Neural progenitor cell (in vitro differentiated cells): ENCODE measurements at regions not wholly inside any gene's neighbourhood (a gene's known extent, or its start where the extent isn't known, plus 50 kb on each side); places are given as distances from the start of the nearest gene placed in this dataset.
"Not testable (repeated sequence)": the region's sequence is repeated elsewhere in the genome, so short reads cannot be mapped to it uniquely, and the experiment has no call there.

Experiments
- DNase-seq: peaks from one replicate; pipeline ENCODE4 v3.0.0-alpha.2; 2016; ENCODE audit warnings: low spot score
- H2AFZ ChIP-seq: fragments of 200-600 bp; sonication (generic); replicated peaks from 2 replicates; pipeline ENCODE4 v1.6.1; 2016; ENCODE audit warnings: antibody characterized with exemption
- H3F3A ChIP-seq: fragments of 200-600 bp; sonication (generic); 2 replicates; pipeline ENCODE4 v1.6.1; 2016; ENCODE audit warnings: antibody characterized with exemption, low read depth
- H3K27ac ChIP-seq: fragments of 200-600 bp; sonication (generic); 2 replicates; pipeline ENCODE4 v1.5.1; 2016; ENCODE audit warnings: mild to moderate bottlenecking
- H3K27me3 ChIP-seq: fragments of 200-600 bp; sonication (generic); 2 replicates; pipeline ENCODE4 v1.6.1; 2016; ENCODE audit warnings: mild to moderate bottlenecking, moderate library complexity
- H3K36me3 ChIP-seq: fragments of 200-600 bp; sonication (generic); 2 replicates; pipeline ENCODE4 v1.5.1; 2016
- H3K4me1 ChIP-seq: fragments of 200-600 bp; sonication (generic); 2 replicates; pipeline ENCODE4 v1.6.1; 2016; ENCODE audit warnings: mixed run types
- H3K4me2 ChIP-seq: fragments of 200-600 bp; sonication (generic); 2 replicates; pipeline ENCODE4 v1.6.1; 2016
- H3K4me3 ChIP-seq: fragments of 200-600 bp; sonication (generic); 2 replicates; pipeline ENCODE4 v1.5.1; 2016
- H3K79me2 ChIP-seq: fragments of 200-600 bp; sonication (generic); 2 replicates; pipeline ENCODE4 v1.6.1; 2016; ENCODE audit warnings: low read depth
- H3K9ac ChIP-seq: fragments of 200-600 bp; sonication (generic); 2 replicates; pipeline ENCODE4 v1.6.1; 2016
- H3K9me3 ChIP-seq: fragments of 200-600 bp; sonication (generic); 2 replicates; pipeline ENCODE4 v1.5.1; 2016; ENCODE audit warnings: low read depth
- H4K20me1 ChIP-seq: fragments of 200-600 bp; sonication (generic); 2 replicates; pipeline ENCODE4 v1.6.1; 2016; ENCODE audit warnings: low read depth
- H3K27ac Mint-ChIP-seq: 3 replicates; pipeline ENCODE4 v1.8.0; 2021; ENCODE audit warnings: mixed read lengths
- H3K27me3 Mint-ChIP-seq: 2 replicates; pipeline ENCODE4 v1.8.0; 2022; ENCODE audit warnings: low read depth, mild to moderate bottlenecking, inconsistent platforms, moderate library complexity, mixed read lengths; ENCODE audit not compliant: insufficient read depth
- H3K36me3 Mint-ChIP-seq: 3 replicates; pipeline ENCODE4 v1.8.0; 2021; ENCODE audit warnings: mixed read lengths
- H3K4me1 Mint-ChIP-seq: 3 replicates; pipeline ENCODE4 v1.8.0; 2021; ENCODE audit warnings: mixed read lengths
- H3K4me3 Mint-ChIP-seq: 3 replicates; pipeline ENCODE4 v1.8.0; 2021; ENCODE audit warnings: mild to moderate bottlenecking, moderate library complexity, mixed read lengths
- H3K9me3 Mint-ChIP-seq: 3 replicates; pipeline ENCODE4 v1.8.0; 2020; ENCODE audit warnings: mixed read lengths
- CTCF ChIP-seq: fragments of 200-600 bp; sonication (generic); IDR thresholded peaks from 2 replicates; pipeline ENCODE4 v1.5.1; 2017; ENCODE audit warnings: antibody characterized with exemption, mild to moderate bottlenecking
- EZH2 ChIP-seq: fragments of 200-600 bp; sonication (generic); IDR thresholded peaks from 2 replicates; pipeline ENCODE4 v1.6.1; 2017; ENCODE audit warnings: antibody characterized with exemption, mild to moderate bottlenecking, moderate library complexity
- EZH2phosphoT487 ChIP-seq: fragments of 200-600 bp; sonication (generic); IDR thresholded peaks from 2 replicates; pipeline ENCODE4 v1.6.1; 2017; ENCODE audit warnings: antibody characterized with exemption

GRCh38 chr16:60771138-60771537 lies 1265.1 kb downstream of the CDH8 start:
- H2AFZ ChIP-seq, result no peak overlapping the region
- Mint-ChIP-seq H3K4me3 (no peak overlapping the region), H3K27me3 (no peaks in the 10 kb centered on the region), H3K27ac (no peak overlapping the region), H3K9me3 (peaks cover 11% of the 10 kb centered on the region), H3K36me3 (peaks cover 3% of the 10 kb centered on the region), H3K4me1 (no peaks in the 10 kb centered on the region)
- H3K9ac ChIP-seq, result no peak overlapping the region
- no peak overlapping the region for H3K4me3 ChIP-seq
- TF ChIP-seq EZH2phosphoT487 (no peak), CTCF (no peak), EZH2 (no peak)
- no peaks in the 10 kb centered on the region for H3K27me3 ChIP-seq
- no peak for DNase-seq
- H3K79me2 ChIP-seq, result no peaks in the 10 kb centered on the region
- H3K9me3 ChIP-seq, result no peaks in the 10 kb centered on the region
- no peaks in the 10 kb centered on the region for H4K20me1 ChIP-seq
- H3K4me1 ChIP-seq, result no peaks in the 10 kb centered on the region
- H3K4me2 ChIP-seq, result no peak overlapping the region
- H3K27ac ChIP-seq, result no peak overlapping the region
- no peaks in the 10 kb centered on the region for H3K36me3 ChIP-seq
- no peaks in the 10 kb centered on the region for H3F3A ChIP-seq

DNA sequence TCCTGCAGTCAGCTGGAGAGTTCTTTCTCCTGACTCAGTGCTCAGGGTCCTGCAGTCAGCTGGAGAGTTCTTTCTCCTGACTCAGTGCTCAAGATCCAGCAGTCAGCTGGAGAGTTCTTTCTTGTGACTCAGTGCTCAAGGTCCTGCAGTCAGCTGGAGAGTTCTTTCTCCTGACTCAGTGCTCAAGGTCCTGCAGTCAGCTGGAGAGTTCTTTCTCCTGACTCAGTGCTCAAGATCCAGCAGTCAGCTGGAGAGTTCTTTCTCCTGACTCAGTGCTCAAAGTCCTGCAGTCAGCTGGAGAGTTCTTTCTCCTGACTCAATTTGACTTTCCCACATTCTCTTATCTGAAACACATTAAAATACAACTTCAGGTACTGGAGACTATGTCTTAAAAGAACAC lies 1265.9 kb downstream of the CDH8 start:
- H3K4me3 ChIP-seq, H2AFZ ChIP-seq, H3K9me3 ChIP-seq, H3K27me3 ChIP-seq, H3K36me3 Mint-ChIP-seq, H3K36me3 ChIP-seq, H3K27ac Mint-ChIP-seq, DNase-seq, H3K27ac ChIP-seq, H3K4me1 ChIP-seq, H3K4me2 ChIP-seq, H3F3A ChIP-seq, H3K4me1 Mint-ChIP-seq, H4K20me1 ChIP-seq, H3K79me2 ChIP-seq, H3K9ac ChIP-seq, H3K27me3 Mint-ChIP-seq, H3K4me3 Mint-ChIP-seq: not testable (repeated sequence)
- peaks cover 11% of the 10 kb centered on the region for H3K9me3 Mint-ChIP-seq

- H3K4me3 Mint-ChIP-seq, result no peak overlapping the region
- no peaks in the 10 kb centered on the region for H3K27me3 Mint-ChIP-seq
- no peaks in the 10 kb centered on the region for H4K20me1 ChIP-seq
- no peaks in the 10 kb centered on the region for H3F3A ChIP-seq
- H3K27me3 ChIP-seq, result no peaks in the 10 kb centered on the region
- TF ChIP-seq EZH2 (no peak), CTCF (no peak), EZH2phosphoT487 (no peak)
- H3K27ac Mint-ChIP-seq, result no peak overlapping the region
- no peaks in the 10 kb centered on the region for H3K9me3 Mint-ChIP-seq
- H3K79me2 ChIP-seq, result no peaks in the 10 kb centered on the region
- H3K36me3 ChIP-seq, result no peaks in the 10 kb centered on the region
- no peak for DNase-seq
- H3K9me3 ChIP-seq, result no peaks in the 10 kb centered on the region
- H3K4me1 ChIP-seq, result no peaks in the 10 kb centered on the region
- no peaks in the 10 kb centered on the region for H3K4me1 Mint-ChIP-seq
- H3K27ac ChIP-seq, result no peak overlapping the region
- H3K9ac ChIP-seq, result no peak overlapping the region
- no peaks in the 10 kb centered on the region for H3K36me3 Mint-ChIP-seq
- H3K4me3 ChIP-seq, result no peak overlapping the region
- no peak overlapping the region for H2AFZ ChIP-seq
- no peak overlapping the region for H3K4me2 ChIP-seq
Observed at GRCh38 chr16:60763869-60764268, 1272.4 kb downstream of the CDH8 start.

GRCh38 chr16:60755907-60756306 lies 1280.3 kb downstream of the CDH8 start:
- Histone ChIP-seq H3K79me2 (no peaks in the 10 kb centered on the region), H3F3A (no peaks in the 10 kb centered on the region), H2AFZ (no peak overlapping the region), H3K9ac (no peak overlapping the region), H3K27me3 (no peaks in the 10 kb centered on the region), H3K9me3 (no peaks in the 10 kb centered on the region), H3K36me3 (no peaks in the 10 kb centered on the region), H4K20me1 (no peaks in the 10 kb centered on the region), H3K27ac (no peak overlapping the region), H3K4me3 (no peak overlapping the region), H3K4me1 (no peaks in the 10 kb centered on the region), H3K4me2 (no peak overlapping the region)
- no peak overlapping the region for H3K4me3 Mint-ChIP-seq
- TF ChIP-seq EZH2phosphoT487, result no peak
- TF ChIP-seq CTCF, result peak; percentile 49
- H3K4me1 Mint-ChIP-seq, result peaks cover 2% of the 10 kb centered on the region
- no peaks in the 10 kb centered on the region for H3K36me3 Mint-ChIP-seq
- no peaks in the 10 kb centered on the region for H3K9me3 Mint-ChIP-seq
- H3K27me3 Mint-ChIP-seq, result peaks cover 2% of the 10 kb centered on the region
- DNase-seq, result no peak
- no peak overlapping the region for H3K27ac Mint-ChIP-seq
